GM18867 (cell line): ENCODE measurements at regions not wholly inside any gene's neighbourhood (a gene's known extent, or its start where the extent isn't known, plus 50 kb on each side); places are given as distances from the start of the nearest gene placed in this dataset.

Source experiments
- ATAC-seq: cut with Tn5 transposase; IDR thresholded peaks from one replicate; pipeline ENCODE4 v1.9.1; 2021; ENCODE audit warnings: mild to moderate bottlenecking, moderate library complexity; ENCODE audit not compliant: unreplicated experiment

GRCh38 chr10:78526347-78526746 is 492.7 kb downstream of the RPS24 start:
- no peak for ATAC-seq

- ATAC-seq: no peak
Measured at GRCh38 chr10:78527296-78527695, 493.6 kb downstream of the RPS24 start.

- no peak for ATAC-seq
Measured at GRCh38 chr10:78528749-78529204, 495.1 kb downstream of the RPS24 start.

- no peak for ATAC-seq
Measured at GRCh38 chr10:78529262-78529661, 495.6 kb downstream of the RPS24 start.

GRCh38 chr10:78531088-78531487 is 497.4 kb downstream of the RPS24 start:
- ATAC-seq: no peak

GRCh38 chr10:78532480-78533042 is 498.9 kb downstream of the RPS24 start:
- no peak for ATAC-seq

- ATAC-seq: no peak
Measured at GRCh38 chr10:78533098-78533497, 499.4 kb downstream of the RPS24 start.

GRCh38 chr10:78533776-78534175 is 500.1 kb downstream of the RPS24 start:
- no peak for ATAC-seq

GRCh38 chr10:78535716-78536218 is 502.1 kb downstream of the RPS24 start:
- no peak for ATAC-seq

GRCh38 chr10:78537018-78537417 is 503.4 kb downstream of the RPS24 start:
- ATAC-seq: no peak

GRCh38 chr10:78539247-78539766 is 505.6 kb downstream of the RPS24 start:
- ATAC-seq: no peak

- ATAC-seq: no peak
Measured at GRCh38 chr10:78540355-78541076, 506.9 kb downstream of the RPS24 start.

- no peak for ATAC-seq
Measured at GRCh38 chr10:78541481-78542140, 507.9 kb downstream of the RPS24 start.

- no peak for ATAC-seq
Measured at GRCh38 chr10:78542141-78542489, 508.5 kb downstream of the RPS24 start.

- ATAC-seq: no peak
Measured at GRCh38 chr10:78542521-78542920, 508.9 kb downstream of the RPS24 start.

- no peak for ATAC-seq
Measured at GRCh38 chr10:78543031-78543748, 509.5 kb downstream of the RPS24 start.

GRCh38 chr10:78543749-78544362 is 510.2 kb downstream of the RPS24 start:
- ATAC-seq: no peak

- no peak for ATAC-seq
Measured at GRCh38 chr10:78544423-78545090, 510.9 kb downstream of the RPS24 start.

GRCh38 chr10:78545756-78546155 is 512.1 kb downstream of the RPS24 start:
- ATAC-seq: no peak

- no peak for ATAC-seq
Measured at GRCh38 chr10:78547397-78547796, 513.7 kb downstream of the RPS24 start.
